Erythroblast (primary cell): ENCODE measurements at regions not wholly inside any gene's neighbourhood (a gene's known extent, or its start where the extent isn't known, plus 50 kb on each side); places are given as distances from the start of the nearest gene placed in this dataset.

ENCODE experiments used
- DNase-seq, 2 experiments: peaks; one replicate each; lab custom pipeline; 2025; lab: John Stamatoyannopoulos, UW
- GATA1 ChIP-seq: IDR thresholded peaks from 2 replicates; pipeline ENCODE4 v1.6.1; 2011; ENCODE audit warnings: low read depth, mild to moderate bottlenecking, control low read depth, low read length, moderate library complexity
- POLR2A ChIP-seq: IDR thresholded peaks from 2 replicates; pipeline ENCODE4 v1.6.1; 2011; ENCODE audit warnings: mild to moderate bottlenecking, low read length

DNA sequence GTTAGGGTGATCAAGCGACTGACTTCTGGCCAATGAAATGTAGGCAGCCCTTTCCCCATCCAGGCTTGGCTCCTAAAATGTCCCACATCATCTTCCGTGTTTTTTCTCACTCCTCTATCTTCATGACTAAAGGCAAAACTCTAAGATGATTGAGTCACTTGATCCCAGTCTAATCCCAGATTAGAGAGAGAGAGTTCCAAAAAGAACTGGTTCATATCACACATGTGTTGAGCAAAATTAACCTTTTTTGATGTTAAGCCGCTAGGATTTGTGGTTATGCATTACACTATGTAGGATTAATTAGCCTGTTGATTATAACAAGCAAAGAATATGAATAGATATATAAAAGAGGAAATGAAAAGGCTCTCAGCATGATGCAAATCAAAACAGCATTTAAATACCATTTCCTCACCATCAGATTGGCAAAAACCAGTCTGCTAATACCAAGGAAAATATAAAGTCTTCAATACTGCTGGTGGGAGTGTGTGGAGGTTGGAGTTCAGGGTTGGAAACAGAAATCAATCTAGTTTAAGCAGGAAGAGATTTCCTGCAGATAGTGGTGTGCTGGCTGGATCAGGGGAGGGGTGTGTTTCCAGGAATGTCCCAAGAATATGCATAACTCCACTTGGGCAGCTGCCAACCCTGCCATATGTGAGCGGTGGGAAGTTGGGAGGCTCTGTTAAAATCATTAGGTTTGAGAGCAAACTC, 187.6 kb upstream of the S1PR3 start:
- DNase-seq: no peak
- no peak for TF ChIP-seq GATA1
- no peak for TF ChIP-seq POLR2A

GRCh38 chr9:88804254-88804596, 187.0 kb upstream of the S1PR3 start:
- TF ChIP-seq GATA1: no peak
- no peak for TF ChIP-seq POLR2A
- DNase-seq: no peak

GRCh38 chr9:88805217-88805943, 185.9 kb upstream of the S1PR3 start:
- no peak for DNase-seq
- TF ChIP-seq GATA1 (no peak), POLR2A (no peak)

GRCh38 chr9:88807426-88807825, 183.8 kb upstream of the S1PR3 start:
- DNase-seq: no peak
- TF ChIP-seq GATA1 (no peak), POLR2A (no peak)

GRCh38 chr9:88808019-88808656, 183.1 kb upstream of the S1PR3 start:
- DNase-seq: no peak
- TF ChIP-seq POLR2A (no peak), GATA1 (no peak)

- TF ChIP-seq POLR2A: no peak
- TF ChIP-seq GATA1: no peak
- DNase-seq: no peak
Measured at GRCh38 chr9:88808761-88809354, 182.4 kb upstream of the S1PR3 start.

GRCh38 chr9:88809355-88810161, 181.7 kb upstream of the S1PR3 start:
- TF ChIP-seq POLR2A (no peak), GATA1 (no peak)
- no peak for DNase-seq

DNA sequence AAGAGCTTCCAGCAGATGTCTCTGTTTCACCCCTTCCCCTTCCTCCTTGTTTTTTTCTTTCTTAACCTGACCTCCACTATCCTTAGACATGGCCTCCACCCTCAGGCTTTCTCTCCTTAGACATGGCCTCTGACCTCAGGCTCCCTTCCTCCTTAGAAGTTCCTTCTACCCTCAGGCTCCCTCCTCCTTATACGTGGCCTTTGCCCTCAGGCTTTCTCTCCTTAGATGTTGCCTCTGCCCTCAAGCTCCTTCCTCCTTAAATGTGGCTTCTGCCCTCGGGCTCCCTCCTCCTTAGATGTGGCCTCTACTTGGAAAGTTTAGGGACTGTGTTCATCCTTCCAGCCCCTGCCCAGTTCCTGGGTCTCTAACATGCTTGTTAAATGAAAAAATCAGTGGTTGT, 180.4 kb upstream of the S1PR3 start:
- DNase-seq: no peak
- no peak for TF ChIP-seq GATA1
- TF ChIP-seq POLR2A: no peak

GRCh38 chr9:88811511-88811910, 179.8 kb upstream of the S1PR3 start:
- DNase-seq: no peak
- TF ChIP-seq GATA1 (no peak), POLR2A (no peak)

DNA sequence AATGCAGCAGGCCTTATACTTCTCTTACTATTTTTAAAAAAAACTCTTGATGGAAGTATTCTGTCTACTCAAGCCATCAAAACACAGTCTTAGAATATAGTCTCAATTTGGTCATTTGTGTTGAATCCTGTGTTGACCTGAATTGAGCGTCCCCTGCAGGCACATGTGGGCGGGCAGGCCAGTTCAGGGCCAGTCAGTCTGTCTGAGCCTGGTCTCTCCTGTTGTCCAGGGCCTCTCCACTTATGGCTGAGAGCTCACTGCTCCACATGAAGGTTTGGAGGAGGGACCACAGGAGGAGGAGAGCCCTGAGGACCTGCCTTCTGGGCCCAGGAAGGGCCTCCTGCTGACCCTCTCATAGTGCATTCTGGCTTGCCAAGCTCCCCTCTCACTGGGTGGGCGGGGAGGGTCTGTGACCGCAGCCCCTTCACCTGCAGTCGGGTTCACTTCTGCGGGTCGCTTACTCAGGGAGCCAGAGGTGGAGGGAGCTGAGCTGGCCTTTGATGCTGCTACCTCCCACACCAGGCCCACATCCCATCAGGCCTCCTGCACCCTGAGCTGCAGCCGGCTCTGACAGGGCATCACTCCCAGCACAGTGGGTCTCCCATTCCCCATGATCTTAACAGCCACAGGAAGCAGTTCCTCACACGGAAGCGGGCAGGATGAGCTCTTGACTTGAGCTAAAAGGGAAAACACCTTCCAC, 178.2 kb upstream of the S1PR3 start:
- no peak for DNase-seq
- TF ChIP-seq GATA1 (no peak), POLR2A (no peak)

- TF ChIP-seq GATA1: no peak
- TF ChIP-seq POLR2A: no peak
- no peak for DNase-seq
Measured at GRCh38 chr9:88813638-88814209, 177.5 kb upstream of the S1PR3 start.

- no peak for TF ChIP-seq POLR2A
- no peak for TF ChIP-seq GATA1
- DNase-seq: no peak
Measured at GRCh38 chr9:88814577-88814976, 176.7 kb upstream of the S1PR3 start.

GRCh38 chr9:88816141-88816540, 175.1 kb upstream of the S1PR3 start:
- DNase-seq: no peak
- TF ChIP-seq GATA1 (no peak), POLR2A (no peak)
